ENCODE measurements at regions not wholly inside any gene's neighbourhood (a gene's known extent, or its start where the extent isn't known, plus 50 kb on each side); places are given as distances from the start of the nearest gene placed in this dataset.

DNA sequence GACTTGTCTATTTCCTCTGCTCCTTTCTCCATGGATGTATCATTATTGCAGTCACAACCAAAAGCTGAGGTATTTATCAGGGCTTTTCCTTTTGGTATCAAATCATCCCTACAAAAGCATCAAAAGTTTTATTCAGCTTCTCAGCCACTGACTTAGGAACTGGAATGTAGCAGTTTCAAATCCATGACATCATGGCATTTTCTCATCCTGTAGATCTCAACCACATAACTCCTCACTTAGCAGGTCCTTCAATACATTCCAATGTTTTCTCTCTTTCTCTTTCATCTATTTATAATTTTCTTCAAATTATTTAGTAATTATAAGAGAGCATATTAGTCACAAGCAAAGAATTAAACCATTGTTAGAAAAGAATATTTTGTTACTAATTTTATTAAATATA lies 537.4 kb upstream of the SORCS1 start:
- TF ChIP-seq POLR2A (IDR thresholded peaks at IDR 0.05; ENCODE audit: low read depth, low read length): no peak
- TF ChIP-seq, protein P1, sequence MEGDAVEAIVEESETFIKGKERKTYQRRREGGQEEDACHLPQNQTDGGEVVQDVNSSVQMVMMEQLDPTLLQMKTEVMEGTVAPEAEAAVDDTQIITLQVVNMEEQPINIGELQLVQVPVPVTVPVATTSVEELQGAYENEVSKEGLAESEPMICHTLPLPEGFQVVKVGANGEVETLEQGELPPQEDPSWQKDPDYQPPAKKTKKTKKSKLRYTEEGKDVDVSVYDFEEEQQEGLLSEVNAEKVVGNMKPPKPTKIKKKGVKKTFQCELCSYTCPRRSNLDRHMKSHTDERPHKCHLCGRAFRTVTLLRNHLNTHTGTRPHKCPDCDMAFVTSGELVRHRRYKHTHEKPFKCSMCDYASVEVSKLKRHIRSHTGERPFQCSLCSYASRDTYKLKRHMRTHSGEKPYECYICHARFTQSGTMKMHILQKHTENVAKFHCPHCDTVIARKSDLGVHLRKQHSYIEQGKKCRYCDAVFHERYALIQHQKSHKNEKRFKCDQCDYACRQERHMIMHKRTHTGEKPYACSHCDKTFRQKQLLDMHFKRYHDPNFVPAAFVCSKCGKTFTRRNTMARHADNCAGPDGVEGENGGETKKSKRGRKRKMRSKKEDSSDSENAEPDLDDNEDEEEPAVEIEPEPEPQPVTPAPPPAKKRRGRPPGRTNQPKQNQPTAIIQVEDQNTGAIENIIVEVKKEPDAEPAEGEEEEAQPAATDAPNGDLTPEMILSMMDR (conservative IDR thresholded peaks at IDR 0.05; ENCODE audit: low read depth, low read length): no peak
- TF ChIP-seq FOS (IDR thresholded peaks at IDR 0.05; ENCODE audit: low read depth, low read length): no peak
- TF ChIP-seq RAD21 (IDR thresholded peaks at IDR 0.05; ENCODE audit: low read length): no peak
- TF ChIP-seq BHLHE40 (IDR thresholded peaks at IDR 0.05; ENCODE audit: low read depth, low read length): no peak
- no peak for TF ChIP-seq SMC3 (IDR thresholded peaks at IDR 0.05; ENCODE audit: low read depth, low read length)
- no peak for TF ChIP-seq CHD1 (IDR thresholded peaks at IDR 0.05; ENCODE audit: low read depth, low read length)
- TF ChIP-seq CEBPB (IDR thresholded peaks at IDR 0.05; ENCODE audit: low read depth, low read length): no peak
- TF ChIP-seq, protein P2, sequence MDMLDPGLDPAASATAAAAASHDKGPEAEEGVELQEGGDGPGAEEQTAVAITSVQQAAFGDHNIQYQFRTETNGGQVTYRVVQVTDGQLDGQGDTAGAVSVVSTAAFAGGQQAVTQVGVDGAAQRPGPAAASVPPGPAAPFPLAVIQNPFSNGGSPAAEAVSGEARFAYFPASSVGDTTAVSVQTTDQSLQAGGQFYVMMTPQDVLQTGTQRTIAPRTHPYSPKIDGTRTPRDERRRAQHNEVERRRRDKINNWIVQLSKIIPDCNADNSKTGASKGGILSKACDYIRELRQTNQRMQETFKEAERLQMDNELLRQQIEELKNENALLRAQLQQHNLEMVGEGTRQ (IDR thresholded peaks at IDR 0.05; ENCODE audit: low read depth, low read length): no peak
- no peak for TF ChIP-seq MXI1 (IDR thresholded peaks at IDR 0.05; ENCODE audit: borderline replicate concordance, low read depth, low read length)
- TF ChIP-seq NFE2L2 (IDR thresholded peaks at IDR 0.05; ENCODE audit: low read depth, low read length): no peak

Data from IMR-90 (cell line).